GM18507 (cell line): ENCODE measurements at regions not wholly inside any gene's neighbourhood (a gene's known extent, or its start where the extent isn't known, plus 50 kb on each side); places are given as distances from the start of the nearest gene placed in this dataset.

Experiments
- DNase-seq: peaks from one replicate; pipeline ENCODE4 v3.0.0; 2011; ENCODE audit warnings: low read depth; ENCODE audit not compliant: insufficient read length; ENCODE audit errors: extremely low spot score
- FAIRE-seq: peaks from 2 replicates; lab custom pipeline; 2011; peaks lifted over from hg19 to GRCh38; lab: Jason Lieb, UNC

DNA sequence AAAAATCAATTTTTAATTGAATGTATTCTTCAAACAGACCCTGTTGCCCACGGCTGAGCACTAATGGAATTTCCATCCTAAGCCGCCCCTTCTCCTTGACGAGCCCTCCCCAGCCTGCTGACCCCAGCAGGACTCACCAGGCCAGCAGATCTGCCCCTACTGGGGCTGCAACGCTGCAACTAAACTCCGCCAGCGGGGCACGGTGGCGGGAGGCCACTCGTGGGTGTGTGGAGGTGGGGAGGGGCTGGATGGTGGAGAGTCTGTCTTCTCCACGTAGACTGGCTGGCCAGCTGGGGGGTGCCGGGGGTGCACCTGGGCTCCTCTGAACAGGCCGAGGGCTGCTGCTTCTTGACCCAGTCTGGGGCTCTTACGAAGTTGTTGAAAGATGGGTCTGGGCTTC is 67.8 kb downstream of the ENGASE start:
- no peak for DNase-seq
- no peak for FAIRE-seq

DNA sequence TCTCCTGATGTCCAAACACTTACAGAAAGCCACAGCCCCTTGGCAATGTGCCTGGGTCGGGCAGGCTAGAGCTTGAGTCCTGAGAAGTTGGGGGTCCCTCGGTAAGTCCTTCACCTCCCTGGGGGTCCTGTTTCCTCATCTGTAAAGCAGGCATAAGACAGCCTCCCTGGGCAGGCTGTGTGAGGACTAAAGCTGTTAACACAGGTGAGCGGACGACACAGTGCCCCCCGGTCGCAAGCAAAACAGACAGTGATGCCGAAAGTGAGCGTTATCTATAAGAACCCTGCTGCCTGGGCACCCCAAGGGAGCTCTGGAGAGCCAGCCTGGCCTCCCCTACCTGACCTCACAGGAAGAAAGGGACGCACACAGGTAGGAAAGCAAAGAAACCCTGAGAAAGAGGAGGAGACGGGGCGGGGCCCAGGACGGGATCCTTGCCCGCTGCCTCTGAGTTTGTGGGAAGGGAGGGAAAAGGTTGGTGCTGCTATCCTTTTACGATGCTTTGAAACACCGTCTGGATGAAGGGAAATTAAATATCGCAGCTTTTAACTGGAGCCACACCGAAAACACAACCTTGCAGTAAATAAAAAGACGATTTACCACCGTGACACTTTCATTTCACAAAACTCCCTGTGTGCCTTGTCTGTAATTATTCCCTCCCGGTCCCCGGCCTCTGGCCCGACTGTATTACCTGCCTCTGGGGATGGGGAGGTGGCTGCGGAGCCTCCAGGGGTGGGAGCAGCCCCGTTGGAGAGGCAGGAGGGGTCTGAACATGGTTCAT is 67.1 kb downstream of the ENGASE start:
- DNase-seq (no peak), FAIRE-seq (no peak)

DNA sequence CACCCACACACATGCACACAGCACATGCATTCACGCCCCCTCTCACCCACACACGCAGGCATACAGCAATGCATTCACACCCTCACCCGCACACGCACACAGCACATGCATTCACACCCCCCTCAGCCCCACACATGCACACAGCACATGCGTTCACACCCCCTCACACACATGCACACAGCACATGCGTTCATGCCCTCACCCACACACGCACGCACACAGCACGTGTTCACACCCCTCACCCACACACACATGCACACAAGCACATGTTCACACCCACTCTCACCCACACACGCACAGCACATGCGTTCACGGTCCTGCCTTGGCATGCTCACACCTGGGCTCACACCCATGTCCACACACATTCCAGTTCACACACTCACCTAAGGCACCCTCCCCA is 64.2 kb downstream of the ENGASE start:
- FAIRE-seq = no peak
- no peak for DNase-seq

DNA sequence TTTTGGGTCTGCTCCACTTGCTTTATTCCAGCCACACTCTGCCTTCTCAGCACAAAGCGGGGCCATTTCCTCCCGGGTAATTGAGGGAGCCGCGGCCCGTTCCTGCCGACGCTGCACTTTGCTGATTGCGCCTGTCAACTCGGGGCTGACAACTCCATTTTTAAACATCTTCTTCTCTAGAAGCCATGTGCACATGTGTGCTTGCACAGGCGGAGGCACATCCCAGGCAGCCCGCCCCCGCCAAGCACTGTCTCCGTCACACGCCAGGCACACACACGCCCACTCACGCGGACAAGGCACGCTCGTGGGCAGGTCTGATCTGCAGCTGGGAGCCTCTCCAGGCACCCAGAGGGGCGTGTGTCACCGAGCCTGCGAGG is 63.2 kb downstream of the ENGASE start:
- DNase-seq (no peak), FAIRE-seq (no peak)

DNA sequence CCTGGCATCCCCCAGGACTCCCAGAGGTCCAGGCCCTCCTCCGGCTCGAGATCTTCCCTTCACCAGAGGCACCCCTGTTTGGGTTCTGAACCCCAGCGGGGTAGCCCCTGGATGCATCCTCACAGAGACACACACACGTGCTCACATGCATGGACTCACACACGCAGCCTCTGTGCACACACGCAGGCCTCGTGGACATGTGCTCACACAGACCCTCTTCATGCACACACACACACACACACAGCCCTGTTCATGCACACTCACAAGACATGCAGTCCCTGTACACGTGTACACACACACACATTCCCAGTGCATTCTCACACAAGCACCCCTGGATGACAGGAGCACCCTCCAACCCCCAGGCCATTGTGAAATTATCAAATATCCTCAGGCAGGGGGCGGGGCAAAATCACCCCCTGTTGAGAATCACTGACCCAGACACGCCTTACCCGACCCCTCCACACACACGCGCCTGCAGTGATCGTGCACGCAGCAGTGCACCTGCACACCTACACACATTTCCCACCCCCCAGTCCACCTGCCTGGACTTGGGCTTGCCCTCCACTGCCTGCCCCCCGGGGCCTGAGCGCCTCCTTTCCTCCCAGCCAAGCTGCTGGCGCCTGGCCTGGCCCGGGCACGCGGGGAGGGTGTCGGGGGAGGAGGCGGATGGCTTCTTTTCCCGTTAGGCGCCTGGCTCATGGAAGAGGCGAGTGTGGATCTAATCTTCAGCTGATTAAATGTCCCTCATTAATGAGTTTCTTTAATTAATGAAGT is 62.6 kb downstream of the ENGASE start:
- no peak for DNase-seq
- no peak for FAIRE-seq

DNA sequence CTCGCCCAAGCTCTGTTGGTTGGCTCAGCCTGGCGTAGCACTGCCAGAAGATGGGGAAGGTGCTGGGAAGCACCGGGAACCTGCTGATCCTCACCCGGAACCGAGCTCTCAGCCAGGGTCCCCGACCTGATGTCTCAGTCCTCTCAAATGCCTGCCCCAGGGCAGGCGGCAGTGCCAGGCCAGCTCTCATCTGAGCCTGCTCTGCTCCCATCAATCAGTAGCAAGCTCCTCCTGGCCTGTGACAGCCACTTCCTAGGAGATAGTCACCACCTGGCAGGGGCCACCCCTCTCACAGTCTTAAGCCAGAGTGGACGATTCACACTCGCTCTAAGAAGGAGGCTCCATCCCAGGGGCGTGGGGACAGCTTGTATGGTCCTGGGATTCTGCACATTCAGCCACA is 62.0 kb downstream of the ENGASE start:
- FAIRE-seq (no peak), DNase-seq (no peak)
